Cerebellar cortex (tissue), 1 donor: ENCODE measurements at regions not wholly inside any gene's neighbourhood (a gene's known extent, or its start where the extent isn't known, plus 50 kb on each side); places are given as distances from the start of the nearest gene placed in this dataset.
"Not testable (repeated sequence)": the region's sequence is repeated elsewhere in the genome, so short reads cannot be mapped to it uniquely, and the experiment has no call there.

Experiments
- DNase-seq: peaks from one replicate; pipeline ENCODE4 v3.0.0-alpha.2; 2015; ENCODE audit warnings: low spot score

DNA sequence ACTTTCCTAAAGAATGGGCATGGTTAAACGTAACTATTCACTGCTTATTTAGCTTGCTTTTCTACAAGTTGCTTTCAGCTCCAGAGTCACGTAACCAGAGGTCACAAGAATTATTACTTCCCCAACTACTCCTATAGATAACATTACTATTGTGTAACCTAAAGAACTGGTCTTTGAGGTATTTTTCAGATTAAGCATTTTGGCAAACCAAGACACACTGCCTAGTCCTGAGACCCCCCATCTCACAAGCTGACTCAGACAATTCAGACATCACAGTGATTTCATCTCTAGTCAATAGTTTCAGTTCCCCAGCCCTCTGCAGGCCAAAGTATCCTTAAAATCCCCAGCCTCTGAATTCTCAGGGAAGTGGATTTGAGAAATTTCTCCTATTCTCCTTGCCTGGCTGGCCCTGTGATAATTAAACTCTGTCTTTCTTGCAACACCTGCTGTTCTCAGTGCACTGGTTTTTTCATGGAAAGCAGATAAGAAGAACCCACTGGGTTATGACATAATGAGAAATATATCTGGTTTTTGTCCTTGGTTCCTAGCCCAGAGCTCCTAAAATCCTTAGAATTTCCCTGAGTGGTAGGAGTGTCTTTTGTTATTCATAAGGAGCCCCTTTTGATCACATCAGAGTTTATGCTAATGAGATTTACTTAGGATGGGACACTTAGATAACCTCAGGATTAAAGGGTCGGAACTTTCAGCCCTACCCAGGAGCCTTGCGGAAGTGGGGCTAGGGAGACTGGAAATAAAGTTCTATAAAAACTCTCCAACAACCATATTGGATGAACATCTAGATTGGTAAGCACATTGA, 1310.8 kb upstream of the CHAC2 start:
- no peak for DNase-seq

DNA sequence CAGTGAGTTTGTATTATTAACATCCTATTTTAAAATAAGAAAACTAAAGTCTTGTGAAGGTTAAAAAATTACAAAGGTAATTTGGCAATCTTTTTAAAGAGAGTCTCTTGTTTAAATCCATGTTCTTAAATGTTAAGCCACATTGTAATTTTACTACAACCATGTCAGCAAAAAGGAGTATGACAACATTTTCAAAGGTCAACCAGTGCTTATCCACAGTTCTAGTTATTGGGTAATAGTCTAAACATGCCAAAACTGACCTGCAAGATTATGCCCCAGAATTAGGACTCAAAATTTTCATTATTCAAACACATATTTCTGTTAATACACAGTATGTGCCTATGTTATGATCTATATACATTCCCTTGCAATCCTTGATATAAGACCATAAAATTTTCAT, 1312.6 kb upstream of the CHAC2 start:
- DNase-seq, result no peak

DNA sequence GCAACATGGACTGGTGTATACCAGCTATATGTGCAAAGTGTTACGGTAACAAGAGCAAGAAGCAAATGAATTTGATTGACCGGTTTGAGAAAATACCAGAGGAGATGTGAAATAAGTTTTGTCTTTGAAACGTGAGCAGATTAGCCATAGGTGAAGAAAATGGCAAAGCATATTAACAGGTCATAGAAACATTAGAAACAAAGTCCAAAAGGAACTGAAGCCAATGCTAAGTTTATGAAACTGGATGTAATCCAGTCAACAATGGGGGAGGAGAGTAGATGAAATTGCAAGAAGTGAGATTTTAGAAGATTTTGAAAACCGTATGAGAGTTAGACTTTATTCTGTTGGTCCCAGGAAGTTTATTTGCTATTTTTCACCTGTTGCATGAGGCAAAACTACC, 1315.4 kb upstream of the CHAC2 start:
- DNase-seq, result no peak

DNA sequence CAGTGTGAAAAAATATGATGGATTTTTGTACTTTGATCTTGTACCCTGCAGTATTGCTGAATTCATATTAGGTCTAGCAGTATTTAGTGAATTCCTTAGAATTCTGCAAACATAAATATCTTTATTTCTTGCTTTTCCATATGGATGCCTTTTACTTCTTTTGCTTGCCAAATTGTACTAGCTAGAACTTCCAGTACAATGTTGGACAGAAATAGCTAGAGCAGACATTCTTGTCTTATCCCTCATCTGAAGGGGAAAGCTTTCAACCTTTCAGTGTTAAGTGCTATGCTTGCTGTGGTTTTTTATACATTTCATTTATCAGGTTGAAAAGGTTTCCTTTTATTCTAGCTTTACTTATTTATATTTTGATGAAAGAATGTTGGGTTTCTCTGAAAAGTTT, 1321.9 kb upstream of the CHAC2 start:
- no peak for DNase-seq

DNA sequence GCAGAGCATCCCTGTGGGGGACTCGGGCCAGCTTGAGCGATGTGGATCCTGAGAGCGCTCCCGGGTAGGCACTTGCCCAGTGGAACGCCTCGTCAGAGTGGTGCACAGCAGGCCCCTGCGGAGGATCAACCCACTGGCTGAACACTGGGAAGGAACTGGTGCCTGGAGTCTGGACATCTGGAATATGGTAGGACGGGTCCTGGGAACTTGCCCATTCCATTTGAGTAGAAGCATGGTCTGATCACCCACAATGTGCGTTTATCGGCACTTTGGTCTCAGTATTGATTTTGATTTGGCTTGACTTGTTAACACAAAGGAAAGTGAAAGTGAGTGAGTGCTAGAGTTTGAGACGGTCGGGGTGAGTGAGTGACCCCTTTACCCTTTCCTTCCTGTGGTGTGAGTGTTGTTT, 1336.2 kb upstream of the CHAC2 start:
- DNase-seq, result no peak

DNA sequence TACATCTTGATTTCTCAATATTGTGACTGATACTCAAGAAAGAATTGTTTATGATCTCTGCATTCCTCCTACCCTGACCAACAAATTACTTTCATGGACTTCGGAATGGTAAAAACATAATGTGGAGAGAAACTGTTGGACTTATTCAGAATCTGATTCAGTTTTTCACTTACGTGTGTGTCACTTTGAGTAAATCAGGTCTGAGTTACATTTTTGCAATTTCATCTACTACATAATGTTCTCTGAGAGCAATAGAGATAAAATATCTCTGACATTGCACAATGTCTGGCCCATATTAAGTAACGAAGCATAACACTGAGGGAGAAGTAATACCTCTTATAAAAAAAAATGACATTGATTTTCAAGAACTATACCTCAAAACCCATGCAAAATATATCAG, 1337.9 kb upstream of the CHAC2 start:
- DNase-seq, result no peak

DNA sequence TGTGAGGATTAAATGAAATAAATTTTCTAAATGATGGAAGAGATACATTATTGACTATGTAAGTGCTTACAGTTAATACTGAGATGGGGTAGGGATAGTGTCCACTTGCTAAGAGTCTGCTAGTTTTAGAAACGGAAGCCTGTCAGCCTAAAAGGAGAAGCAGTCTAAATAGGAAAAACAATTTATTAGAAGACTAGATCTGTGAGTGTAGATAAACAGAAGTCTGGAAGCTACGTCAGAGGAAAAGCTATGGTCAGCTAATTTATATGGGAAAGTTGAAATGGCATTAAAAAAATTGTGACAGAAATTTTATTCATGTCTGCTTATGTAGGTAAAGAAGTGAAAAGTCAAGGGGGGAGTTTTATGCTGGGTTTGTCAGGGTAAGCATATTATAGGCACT, 1338.4 kb upstream of the CHAC2 start:
- DNase-seq, result no peak

DNA sequence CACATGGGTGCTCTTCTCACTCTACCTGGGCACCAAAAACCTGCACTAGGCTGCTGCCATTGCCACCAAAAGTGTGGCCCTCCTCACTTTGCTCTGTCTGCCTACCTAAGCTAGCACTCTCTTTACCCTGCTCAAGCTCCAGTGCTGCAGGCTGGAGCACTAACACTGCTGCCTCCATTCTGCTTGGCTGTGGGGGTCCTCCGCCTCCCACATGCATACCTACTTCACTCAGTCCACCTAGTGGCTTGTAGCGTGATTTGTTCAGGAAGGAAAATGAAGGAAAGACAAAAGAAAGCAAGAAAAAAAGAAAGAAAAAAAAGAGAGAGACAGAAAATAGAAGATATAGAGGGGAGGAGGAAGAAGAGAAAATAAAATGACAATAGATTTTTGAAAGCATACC, 1339.4 kb upstream of the CHAC2 start:
- no peak for DNase-seq

DNA sequence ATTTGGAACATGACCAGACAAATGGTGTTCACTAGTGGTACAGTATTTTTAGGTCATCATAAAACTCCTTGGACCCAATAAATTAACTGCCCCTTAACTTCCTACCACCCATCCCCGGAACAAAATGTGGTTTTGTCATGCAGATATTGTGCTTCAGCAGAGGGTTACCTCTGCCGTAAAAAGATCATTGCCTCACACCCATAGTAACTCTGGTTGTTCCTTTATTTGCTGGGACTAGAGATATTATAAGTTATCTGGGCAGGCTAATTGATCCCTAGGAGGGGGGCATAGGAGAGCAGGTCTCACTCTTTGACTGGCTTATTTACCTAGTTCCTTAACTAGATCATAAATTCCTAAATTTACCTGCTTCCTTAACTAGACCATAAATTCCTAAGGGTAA, 1343.9 kb upstream of the CHAC2 start:
- no peak for DNase-seq

DNA sequence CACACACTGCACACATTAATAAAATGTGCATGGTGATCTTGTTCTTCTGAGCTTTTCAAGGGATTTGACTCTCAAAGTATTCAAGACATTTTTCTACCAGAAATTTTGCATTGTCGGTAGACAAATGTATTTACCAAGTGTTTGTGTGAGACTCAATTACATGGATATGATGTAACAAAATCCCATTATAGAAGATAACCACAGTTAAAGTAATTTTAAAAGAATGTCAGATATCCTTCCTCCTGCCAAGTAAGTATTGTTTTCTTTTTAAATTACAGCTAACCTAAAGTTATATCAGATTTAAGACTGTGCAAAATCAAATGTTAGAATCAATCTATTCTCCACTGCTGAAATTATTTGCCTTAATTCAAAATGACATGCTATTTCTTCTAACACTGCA, 1344.5 kb upstream of the CHAC2 start:
- no peak for DNase-seq

DNA sequence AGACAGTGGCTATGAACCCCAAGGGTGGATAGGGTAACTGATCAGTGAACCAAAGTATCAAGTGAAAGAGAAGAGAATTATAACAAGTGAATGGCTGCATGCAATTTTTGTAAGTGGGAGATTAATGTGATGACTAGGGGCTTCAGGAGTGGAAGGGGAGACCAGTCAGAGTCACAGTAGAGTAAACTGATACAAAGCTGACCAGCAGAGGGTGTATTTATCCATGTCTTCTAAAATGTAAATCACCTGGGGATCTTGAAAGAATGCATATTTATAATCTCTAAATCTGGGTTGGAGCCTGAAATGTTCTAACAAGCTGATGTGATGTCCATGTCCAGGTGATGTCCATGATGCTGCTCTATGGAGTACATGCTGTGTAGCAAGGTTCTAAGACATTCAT, 1351.3 kb upstream of the CHAC2 start:
- no peak for DNase-seq

DNA sequence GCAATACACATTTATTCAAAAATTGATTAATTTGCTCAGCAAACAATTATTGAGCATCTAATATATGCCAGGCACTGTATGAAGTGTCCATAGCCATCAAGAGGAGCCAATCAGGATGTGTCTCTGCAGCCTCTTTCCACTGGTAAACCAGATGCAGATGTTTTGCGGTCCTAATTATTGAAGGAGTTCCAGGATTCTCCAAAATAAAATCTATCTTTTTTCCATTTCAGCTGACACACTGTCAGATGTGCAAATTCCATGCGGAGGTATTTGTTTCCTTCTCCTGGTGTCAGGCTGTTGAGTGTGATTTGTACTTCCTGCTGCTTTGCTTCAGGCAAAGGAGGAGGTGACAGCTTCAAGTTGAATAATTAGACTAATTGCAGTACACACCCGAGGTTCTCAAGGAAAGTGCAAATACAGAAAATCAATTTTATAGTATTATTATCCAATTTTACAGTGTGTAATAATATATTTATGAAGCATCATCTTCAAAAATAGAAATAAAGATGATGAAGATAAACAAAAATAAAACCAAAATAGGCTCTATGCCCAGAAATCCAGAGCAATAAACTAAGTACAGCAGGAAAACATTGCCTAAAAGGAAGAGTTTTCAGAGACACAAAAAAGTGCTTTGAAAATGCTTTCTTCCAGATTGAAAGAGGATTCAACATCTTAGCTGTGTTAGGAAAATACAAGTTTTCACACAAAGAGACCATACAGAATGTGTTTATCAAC, 1352.9 kb upstream of the CHAC2 start:
- DNase-seq, result no peak

DNA sequence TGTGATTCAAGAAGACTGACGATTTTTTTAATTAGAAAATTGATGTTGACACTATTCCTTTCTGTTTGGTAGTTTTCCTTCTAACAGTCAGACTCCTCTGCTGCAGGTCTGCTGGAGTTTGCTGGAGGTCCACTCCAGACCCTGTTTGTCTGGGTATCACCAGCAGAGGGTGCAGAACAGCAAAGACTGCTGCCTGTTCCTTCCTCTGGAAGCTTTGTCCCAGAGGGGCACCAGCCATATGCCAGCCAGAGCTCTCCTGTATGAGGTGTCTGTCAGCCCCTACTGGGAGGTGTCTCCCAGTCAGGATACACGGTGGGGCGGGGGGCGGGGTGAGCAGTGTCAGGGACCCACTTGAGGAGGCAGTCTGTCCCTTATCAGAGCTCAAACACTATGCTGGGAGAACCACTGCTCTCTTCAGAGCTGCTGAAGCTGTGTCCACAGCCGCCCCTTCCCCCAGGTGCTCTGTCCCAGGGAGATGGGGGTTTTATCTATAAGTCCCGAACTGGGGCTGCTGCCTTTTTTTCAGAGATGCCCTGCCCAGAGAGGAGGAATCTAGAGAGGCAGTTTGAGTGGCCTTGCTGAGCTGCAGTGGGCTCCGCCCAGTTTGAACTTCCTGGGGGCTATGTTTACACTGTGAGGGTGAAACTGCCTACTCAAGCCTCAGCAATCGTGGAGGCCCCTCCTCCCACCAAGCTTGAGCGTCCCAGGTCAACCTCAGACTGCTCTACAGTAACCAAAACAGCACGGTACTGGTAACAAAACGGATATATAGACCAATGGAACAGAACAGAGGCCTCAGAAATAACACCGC, 1358.1 kb upstream of the CHAC2 start:
- not testable (repeated sequence) for DNase-seq

DNA sequence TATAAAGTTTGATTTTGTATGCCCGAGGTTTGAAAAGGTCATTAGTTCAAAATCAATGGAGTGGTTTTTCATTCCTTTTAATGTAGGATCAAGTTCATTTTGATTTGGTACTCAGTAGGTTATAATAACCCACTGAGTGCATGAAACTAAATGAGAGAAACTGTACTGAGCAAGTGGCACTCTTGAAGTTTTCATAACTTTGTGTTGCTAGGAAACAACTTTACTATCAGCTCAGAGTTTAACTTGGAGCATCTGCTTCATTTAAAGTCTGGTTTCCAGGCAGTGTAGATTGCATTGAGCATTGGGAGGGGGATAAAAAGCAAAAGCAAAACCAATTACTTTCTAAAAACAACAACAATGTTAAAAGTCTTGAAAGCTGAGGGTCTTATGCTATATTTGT, 1361.6 kb upstream of the CHAC2 start:
- DNase-seq, result no peak

DNA sequence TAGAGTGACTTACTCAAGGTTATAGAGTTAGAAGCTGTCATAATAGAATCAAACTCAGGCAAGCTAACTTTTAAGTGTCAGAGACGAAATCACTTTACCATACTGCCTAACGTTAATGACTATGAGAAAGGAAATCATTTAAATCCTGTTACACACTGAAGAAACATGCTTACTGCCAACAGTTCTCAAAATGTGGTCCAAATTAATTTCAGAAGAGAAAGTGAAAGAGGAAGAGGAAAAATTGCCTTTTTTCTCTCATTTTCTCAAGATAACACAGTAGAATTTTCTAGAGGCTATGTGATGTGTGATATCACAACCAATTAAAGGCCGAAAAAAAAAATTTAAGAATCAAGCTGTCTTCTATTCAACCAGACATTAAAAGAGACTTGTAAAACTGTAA, 1362.7 kb upstream of the CHAC2 start:
- DNase-seq, result no peak

DNA sequence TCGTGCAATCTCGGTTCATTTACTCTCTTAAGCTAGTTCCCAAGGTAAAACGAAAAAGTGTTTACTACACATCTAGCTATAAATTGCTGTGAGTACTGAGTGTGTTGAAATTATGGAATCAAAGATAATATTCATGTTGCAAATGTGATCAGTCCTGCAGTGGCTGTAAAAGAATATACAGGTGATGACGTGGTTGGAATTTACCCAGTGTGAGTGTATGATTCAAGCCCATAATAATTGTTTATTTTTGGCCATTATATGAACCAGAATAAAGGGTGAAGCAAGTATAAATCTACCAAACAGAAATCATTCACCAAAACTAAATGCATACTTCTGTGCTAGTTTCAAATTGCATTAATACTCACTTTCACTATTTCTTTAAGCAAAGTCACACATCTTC, 1363.6 kb upstream of the CHAC2 start:
- DNase-seq, result no peak

DNA sequence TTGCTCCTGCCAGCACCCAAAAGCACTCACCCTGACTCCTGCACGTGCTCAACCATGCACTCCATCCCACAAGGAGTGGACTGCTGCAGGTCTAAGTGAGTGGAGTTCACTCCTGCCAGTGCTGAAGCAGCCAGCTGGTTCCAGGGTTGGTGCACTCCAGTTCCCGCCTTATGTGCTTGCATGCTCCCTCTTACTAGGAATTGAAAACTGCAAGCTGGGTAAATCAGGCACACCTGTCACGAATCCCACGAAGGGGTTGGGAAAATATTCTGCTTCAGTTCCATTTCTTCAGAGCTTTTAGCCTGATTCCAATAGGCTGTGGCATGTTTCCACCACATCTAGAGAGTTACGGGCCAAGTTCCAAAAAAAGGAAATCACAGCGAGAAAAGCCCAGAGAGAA, 1365.5 kb upstream of the CHAC2 start:
- no peak for DNase-seq

DNA sequence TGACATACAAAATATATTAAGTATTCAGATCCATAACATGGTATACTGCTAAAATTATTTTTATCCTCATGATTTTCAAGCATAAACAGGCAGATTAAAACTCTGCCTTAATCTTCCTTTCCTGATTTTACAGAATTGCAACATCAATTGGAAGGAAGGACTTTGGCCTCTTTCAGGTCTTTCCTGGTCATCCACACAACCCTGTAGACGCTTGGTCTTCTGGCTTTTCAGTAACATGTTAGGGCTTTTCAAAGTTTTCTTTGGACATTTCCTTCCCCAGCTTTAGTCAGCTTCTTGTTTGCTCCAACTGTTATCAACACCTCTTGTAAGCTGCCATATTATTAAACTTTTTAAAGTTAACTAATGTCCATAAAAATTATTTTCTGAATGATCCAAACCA, 1364.9 kb upstream of the NRXN1 start:
- no peak for DNase-seq

DNA sequence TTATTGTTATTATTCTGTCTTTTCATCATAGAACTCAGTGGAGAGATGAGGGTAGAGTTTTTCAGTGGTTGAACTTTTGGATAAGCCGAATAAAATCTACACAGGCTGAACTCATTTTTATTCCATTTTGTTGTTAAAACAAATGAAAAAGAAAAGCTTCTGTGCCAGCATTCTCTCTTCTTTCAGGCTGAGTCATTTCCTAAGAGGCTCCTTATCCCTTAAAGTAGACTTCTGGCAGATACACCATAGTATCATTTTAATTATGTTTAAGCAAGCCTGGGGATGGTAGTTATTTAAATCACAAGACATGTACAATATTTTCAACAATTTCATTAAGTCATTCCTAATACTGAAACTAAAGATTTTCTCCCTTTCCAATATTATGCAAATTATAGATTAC, 1364.0 kb upstream of the NRXN1 start:
- no peak for DNase-seq

DNA sequence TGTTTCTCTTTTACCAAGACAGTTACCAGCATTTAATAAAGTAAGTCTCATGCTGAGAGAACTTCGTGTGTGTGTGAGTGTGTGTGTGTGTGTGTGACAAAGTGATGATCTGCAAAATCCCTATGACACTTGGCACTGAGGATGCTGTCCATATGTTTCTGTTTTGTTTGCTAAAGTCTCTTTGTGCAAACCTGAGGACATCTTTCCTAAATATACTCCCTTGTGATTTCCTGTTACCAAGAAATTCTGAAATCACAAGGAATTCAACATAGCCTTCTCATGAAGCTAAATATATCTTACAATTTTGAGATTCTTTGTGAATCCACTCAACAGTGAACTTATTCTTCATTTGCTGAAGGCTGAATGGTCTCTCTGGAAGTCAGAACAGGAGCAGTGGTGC, 1359.7 kb upstream of the NRXN1 start:
- peak; percentile 76 for DNase-seq

DNA sequence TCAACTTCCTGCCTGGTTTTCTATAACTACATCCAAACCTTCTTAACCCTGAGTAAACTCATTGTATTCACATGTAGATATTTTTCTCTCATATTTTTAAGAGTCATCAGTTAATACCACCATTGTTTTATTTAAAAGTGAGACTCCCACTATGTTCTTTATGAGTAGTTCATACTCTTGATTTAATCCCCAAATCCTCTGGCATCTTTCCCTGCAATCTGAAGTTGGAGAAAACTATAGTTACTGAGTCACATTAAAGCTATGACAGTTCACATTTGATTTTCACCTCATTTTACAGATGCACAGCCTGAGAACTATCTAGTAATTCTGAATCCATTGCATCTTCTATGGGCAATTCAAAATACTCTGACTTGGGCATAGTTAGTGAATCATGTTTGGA, 1358.7 kb upstream of the NRXN1 start:
- no peak for DNase-seq

DNA sequence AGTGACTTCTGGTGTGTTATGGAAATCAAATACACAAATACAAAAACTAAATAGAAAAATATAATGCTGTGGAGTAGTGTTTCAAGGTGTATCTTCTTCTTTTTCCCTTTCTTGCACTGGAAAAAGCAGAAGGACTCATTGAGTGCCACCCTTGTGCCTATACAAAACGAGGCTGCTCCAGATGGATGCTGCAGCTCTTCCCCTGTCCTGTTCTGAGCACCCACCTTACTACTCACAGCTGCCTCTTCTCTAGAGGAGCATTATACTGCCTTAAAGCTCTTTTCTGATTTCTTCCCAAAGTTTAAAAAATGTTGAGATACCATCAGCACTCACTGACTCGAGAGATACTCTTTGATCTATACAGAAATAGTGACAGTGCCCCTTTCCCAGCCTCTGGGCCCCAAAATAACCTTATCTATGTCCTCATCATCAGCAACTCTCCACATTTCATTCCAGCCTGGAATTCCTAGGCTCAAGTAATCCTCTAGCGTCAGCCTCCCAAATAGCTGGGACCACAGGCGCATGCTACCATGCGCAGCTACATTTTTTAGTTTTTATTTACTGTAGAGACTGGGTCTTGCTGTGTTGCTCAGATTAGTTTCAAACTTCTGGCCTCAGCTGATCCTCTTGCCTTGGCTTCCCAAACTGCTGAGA, 1356.1 kb upstream of the NRXN1 start:
- DNase-seq, result no peak
